ENCODE measurements at regions not wholly inside any gene's neighbourhood (a gene's known extent, or its start where the extent isn't known, plus 50 kb on each side); places are given as distances from the start of the nearest gene placed in this dataset.

- TF ChIP-seq POLR2AphosphoS5 (IDR thresholded peaks at IDR 0.05) (no peak), CTCF (IDR thresholded peaks at IDR 0.05) (no peak), POLR2A (IDR thresholded peaks at IDR 0.05) (no peak), EP300 (IDR thresholded peaks at IDR 0.05) (no peak)
These were observed 692.5 kb upstream of the ZWINT start for GRCh38 chr10:57053530-57053929.

Measured in stomach (tissue), 4 donors.